ENCODE measurements at regions not wholly inside any gene's neighbourhood (a gene's known extent, or its start where the extent isn't known, plus 50 kb on each side); places are given as distances from the start of the nearest gene placed in this dataset.
"Not testable (repeated sequence)": the region's sequence is repeated elsewhere in the genome, so short reads cannot be mapped to it uniquely, and the experiment has no call there.

GRCh38 chr14:57060276-57060955, 208.3 kb downstream of the EXOC5 start:
- DNase-seq, result no peak

GRCh38 chr14:57058319-57058718, 210.4 kb downstream of the EXOC5 start:
- no peak for DNase-seq

GRCh38 chr14:57057803-57058202, 210.9 kb downstream of the EXOC5 start:
- no peak for DNase-seq

GRCh38 chr14:57056522-57056921, 212.2 kb downstream of the EXOC5 start:
- not testable (repeated sequence) for DNase-seq

- no peak for DNase-seq
Measured at GRCh38 chr14:57052705-57053302, 215.9 kb downstream of the EXOC5 start.

GRCh38 chr14:57051633-57052032, 217.1 kb downstream of the EXOC5 start:
- no peak for DNase-seq

- DNase-seq, result no peak
Measured at GRCh38 chr14:57049848-57050247, 218.9 kb downstream of the EXOC5 start.

GRCh38 chr14:57046175-57046574, 222.5 kb downstream of the EXOC5 start:
- no peak for DNase-seq

- not testable (repeated sequence) for DNase-seq
Measured at GRCh38 chr14:57044101-57044973, 224.4 kb downstream of the EXOC5 start.

GRCh38 chr14:57038689-57039088, 228.4 kb upstream of the OTX2 start:
- DNase-seq, result no peak

GRCh38 chr14:57031474-57031873, 221.2 kb upstream of the OTX2 start:
- no peak for DNase-seq

- no peak for DNase-seq
Measured at GRCh38 chr14:57029620-57030253, 219.5 kb upstream of the OTX2 start.

- DNase-seq, result no peak
Measured at GRCh38 chr14:57025456-57025855, 215.2 kb upstream of the OTX2 start.

GRCh38 chr14:57022608-57023007, 212.3 kb upstream of the OTX2 start:
- no peak for DNase-seq

GRCh38 chr14:57018065-57018464, 207.8 kb upstream of the OTX2 start:
- DNase-seq, result no peak

- DNase-seq, result no peak
Measured at GRCh38 chr14:57013987-57014386, 203.7 kb upstream of the OTX2 start.

- no peak for DNase-seq
Measured at GRCh38 chr14:57009585-57010515, 199.6 kb upstream of the OTX2 start.

GRCh38 chr14:57008534-57008933, 198.3 kb upstream of the OTX2 start:
- no peak for DNase-seq

GRCh38 chr14:56998728-56999127, 188.4 kb upstream of the OTX2 start:
- DNase-seq, result no peak

GRCh38 chr14:56996721-56997399, 186.6 kb upstream of the OTX2 start:
- no peak for DNase-seq

- no peak for DNase-seq
Measured at GRCh38 chr14:56995010-56995409, 184.7 kb upstream of the OTX2 start.
